GM18951 (cell line): ENCODE measurements at regions not wholly inside any gene's neighbourhood (a gene's known extent, or its start where the extent isn't known, plus 50 kb on each side); places are given as distances from the start of the nearest gene placed in this dataset.

Source experiments
- POLR2A ChIP-seq: IDR thresholded peaks from 4 replicates; pipeline ENCODE4 v1.6.1; 2011; ENCODE audit warnings: mild to moderate bottlenecking; ENCODE audit not compliant: insufficient read length, insufficient read depth; ENCODE audit errors: extremely low read depth
- in situ Hi-C: fragments of 300-500 bp; cut with MboI; formaldehyde crosslinking; loops from one replicate; pipeline ENCODE4 v1.12.0; 2022; ENCODE audit warnings: low sequenced_read_pairs, mixed read lengths, inconsistent platforms; ENCODE audit not compliant: unreplicated experiment

- no peak for TF ChIP-seq POLR2A
- in situ Hi-C loops = loop anchor here (25.0 kb wide), 1 partner anchor 219 kb away; the partner anchor contains the start of gene MARCKS
Measured at GRCh38 chr6:113642714-113643406, 214.3 kb upstream of the MARCKS start.

- TF ChIP-seq POLR2A = no peak
- in situ Hi-C loops = loop anchor here (25.0 kb wide), 1 partner anchor 219 kb away; the partner anchor contains the start of gene MARCKS
Measured at GRCh38 chr6:113643407-113643770, 213.8 kb upstream of the MARCKS start.

- in situ Hi-C loops = loop anchor here (25.0 kb wide), 1 partner anchor 217 kb away; the partner anchor contains the start of gene MARCKS
- no peak for TF ChIP-seq POLR2A
Measured at GRCh38 chr6:113644861-113645575, 212.1 kb upstream of the MARCKS start.

- no peak for TF ChIP-seq POLR2A
- in situ Hi-C loops = loop anchor here (25.0 kb wide), 1 partner anchor 217 kb away; the partner anchor contains the start of gene MARCKS
Measured at GRCh38 chr6:113645576-113645970, 211.6 kb upstream of the MARCKS start.

GRCh38 chr6:113645986-113646385, 211.2 kb upstream of the MARCKS start:
- no peak for TF ChIP-seq POLR2A
- in situ Hi-C loops = loop anchor here (25.0 kb wide), 1 partner anchor 216 kb away; the partner anchor contains the start of gene MARCKS

- TF ChIP-seq POLR2A = no peak
- in situ Hi-C loops = loop anchor here (25.0 kb wide), 1 partner anchor 216 kb away; the partner anchor contains the start of gene MARCKS
Measured at GRCh38 chr6:113646701-113647100, 210.4 kb upstream of the MARCKS start.

GRCh38 chr6:113647143-113647889, 209.8 kb upstream of the MARCKS start:
- in situ Hi-C loops = loop anchor here (25.0 kb wide), 1 partner anchor 215 kb away; the partner anchor contains the start of gene MARCKS
- no peak for TF ChIP-seq POLR2A

- in situ Hi-C loops = loop anchor here (25.0 kb wide), 1 partner anchor 214 kb away; the partner anchor contains the start of gene MARCKS
Measured at GRCh38 chr6:113648698-113649097, 208.4 kb upstream of the MARCKS start.

GRCh38 chr6:113649276-113649675, 207.9 kb upstream of the MARCKS start:
- in situ Hi-C loops = loop anchor here (25.0 kb wide), 1 partner anchor 213 kb away; the partner anchor contains the start of gene MARCKS
- TF ChIP-seq POLR2A = no peak

More at GRCh38 chr6:113648698-113649097, 208.4 kb upstream of the MARCKS start:
- no peak for TF ChIP-seq POLR2A

- TF ChIP-seq POLR2A = no peak
- in situ Hi-C loops = loop anchor here (25.0 kb wide), 1 partner anchor 212 kb away; the partner anchor contains the start of gene MARCKS
Measured at GRCh38 chr6:113649880-113650609, 207.1 kb upstream of the MARCKS start.

GRCh38 chr6:113650610-113650979, 206.6 kb upstream of the MARCKS start:
- TF ChIP-seq POLR2A = no peak
- in situ Hi-C loops = no loop called here

- in situ Hi-C loops = no loop called here
Measured at GRCh38 chr6:113651120-113651519, 206.0 kb upstream of the MARCKS start.

GRCh38 chr6:113651920-113652319, 205.2 kb upstream of the MARCKS start:
- in situ Hi-C loops = no loop called here
- TF ChIP-seq POLR2A = no peak

More at GRCh38 chr6:113651120-113651519, 206.0 kb upstream of the MARCKS start:
- no peak for TF ChIP-seq POLR2A
